Activated T-cell treated with anti-CD3 and anti-CD28 coated beads, Interleukin-2, amount 50 U/mL, for 72 hours (primary cell): ENCODE measurements at regions not wholly inside any gene's neighbourhood (a gene's known extent, or its start where the extent isn't known, plus 50 kb on each side); places are given as distances from the start of the nearest gene placed in this dataset.

ENCODE experiments used
- ATAC-seq, 2 donors: fragments of 150-1000 bp; cut with Tn5 transposase; replicated peaks in 1 of 2; 2 replicates each; pipeline ENCODE4 v1.10.0; 2021; ENCODE audit warnings: moderate library complexity in 2 of 2, mild to moderate bottlenecking in 1 of 2
- DNase-seq, 2 donors: peaks; one replicate each; pipeline ENCODE4 v3.0.0; 2021 to 2022; ENCODE audit warnings: mixed read lengths in 1 of 2
- H3K27ac Mint-ChIP-seq: one replicate; pipeline ENCODE4 v1.8.0; 2022; ENCODE audit warnings: mild to moderate bottlenecking, moderate library complexity, mixed read lengths
- H3K27me3 Mint-ChIP-seq: one replicate; pipeline ENCODE4 v1.8.0; 2022; ENCODE audit warnings: low read depth, mixed read lengths
- H3K36me3 Mint-ChIP-seq, 2 donors: one replicate each; pipeline ENCODE4 v1.8.0; 2022; ENCODE audit warnings: mixed read lengths in 2 of 2, mild to moderate bottlenecking in 1 of 2; ENCODE audit not compliant: insufficient read depth in 2 of 2
- H3K4me1 Mint-ChIP-seq: one replicate; pipeline ENCODE4 v1.8.0; 2022; ENCODE audit warnings: low read depth, mixed read lengths
- H3K4me3 Mint-ChIP-seq, 2 donors: one replicate each; pipeline ENCODE4 v1.8.0; 2022; ENCODE audit warnings: mild to moderate bottlenecking in 2 of 2, mixed read lengths in 2 of 2, moderate library complexity in 2 of 2
- H3K9me3 Mint-ChIP-seq, 2 donors: one replicate each; pipeline ENCODE4 v1.8.0; 2022; ENCODE audit warnings: mixed read lengths in 2 of 2

- H3K4me1 Mint-ChIP-seq: no peaks in the 10 kb centered on the region
- DNase-seq: no peak
- H3K9me3 Mint-ChIP-seq: no peaks in the 10 kb centered on the region
- H3K36me3 Mint-ChIP-seq: no peaks in the 10 kb centered on the region
- no peaks in the 10 kb centered on the region for H3K27me3 Mint-ChIP-seq
- ATAC-seq: no peak
- H3K4me3 Mint-ChIP-seq: no peak overlapping the region
- H3K27ac Mint-ChIP-seq: no peak overlapping the region
Observed at GRCh38 chr11:121930004-121930965, 185.7 kb downstream of the BLID start.

DNA sequence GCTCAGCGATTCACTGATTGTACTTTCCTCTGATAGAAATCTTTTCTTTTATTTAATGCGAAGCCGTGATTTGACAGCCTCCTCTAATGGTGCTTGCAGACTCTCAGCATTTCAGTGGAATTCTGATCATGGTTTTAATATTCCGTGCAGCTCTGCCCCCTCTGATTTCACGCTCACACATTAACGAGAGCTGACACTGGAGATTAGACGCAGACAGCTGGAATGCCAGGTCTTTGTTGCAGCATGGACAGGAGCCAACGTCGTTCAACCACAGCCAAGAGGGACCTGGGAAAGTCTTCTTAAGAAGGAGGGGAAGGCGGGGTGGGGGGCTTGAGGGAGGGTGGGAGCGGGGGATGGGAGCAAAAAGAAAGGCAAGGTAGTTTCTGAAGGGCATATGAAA, 186.4 kb downstream of the BLID start:
- Mint-ChIP-seq H3K9me3 (no peaks in the 10 kb centered on the region), H3K36me3 (no peaks in the 10 kb centered on the region), H3K27ac (no peak overlapping the region), H3K27me3 (no peaks in the 10 kb centered on the region), H3K4me1 (no peaks in the 10 kb centered on the region), H3K4me3 (no peak overlapping the region)
- ATAC-seq (no peak), DNase-seq (no peak)

DNA sequence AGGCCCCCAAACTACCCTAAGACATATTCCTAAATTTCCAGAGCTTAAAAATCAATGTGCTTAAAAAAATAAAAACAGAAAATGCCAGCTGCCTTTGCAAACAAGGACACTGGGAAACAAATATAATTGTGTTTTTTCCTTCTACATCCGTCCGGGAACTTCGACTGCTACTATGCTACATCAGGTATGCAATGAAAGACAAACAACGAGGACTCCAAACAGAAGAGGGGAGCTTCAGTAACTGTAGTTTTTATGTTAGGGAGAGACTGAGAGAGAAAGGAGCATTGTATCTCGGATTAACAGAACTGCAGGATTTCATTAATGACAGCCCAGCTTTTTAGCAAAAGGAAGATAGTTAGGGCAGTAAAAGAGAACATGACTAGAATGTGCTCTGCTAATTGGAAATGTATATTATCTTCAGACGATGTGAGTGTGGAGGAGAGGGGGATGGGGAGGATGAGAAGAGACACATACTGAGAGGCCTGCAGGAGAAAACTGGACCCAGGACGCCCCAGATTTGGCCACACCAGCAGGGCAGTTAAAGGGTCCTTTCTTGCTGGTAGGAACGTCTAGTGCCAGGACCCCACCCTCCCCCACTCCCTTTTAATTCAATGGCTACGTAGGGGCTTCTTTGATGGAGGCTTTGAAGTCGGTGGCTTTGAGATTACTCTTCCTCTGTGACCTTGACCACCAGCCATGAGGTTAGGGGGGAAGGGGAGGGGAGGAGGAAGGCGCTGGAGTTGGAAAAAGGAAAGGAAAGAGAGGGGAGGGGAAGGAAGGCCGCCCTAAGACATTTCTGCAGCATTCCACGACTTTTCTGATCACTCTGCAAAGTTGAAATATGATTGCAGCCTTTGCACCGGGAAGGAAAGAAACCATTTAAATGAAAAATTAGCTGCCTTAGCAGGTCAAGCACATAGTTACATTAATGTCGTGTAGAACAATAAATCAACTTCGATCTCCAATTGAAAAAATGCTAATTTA, 187.1 kb downstream of the BLID start:
- H3K27ac Mint-ChIP-seq: no peak overlapping the region
- no peaks in the 10 kb centered on the region for H3K4me1 Mint-ChIP-seq
- H3K27me3 Mint-ChIP-seq: no peaks in the 10 kb centered on the region
- ATAC-seq: no peak
- H3K4me3 Mint-ChIP-seq: no peak overlapping the region
- no peaks in the 10 kb centered on the region for H3K9me3 Mint-ChIP-seq
- H3K36me3 Mint-ChIP-seq: no peaks in the 10 kb centered on the region
- DNase-seq: no peak

DNA sequence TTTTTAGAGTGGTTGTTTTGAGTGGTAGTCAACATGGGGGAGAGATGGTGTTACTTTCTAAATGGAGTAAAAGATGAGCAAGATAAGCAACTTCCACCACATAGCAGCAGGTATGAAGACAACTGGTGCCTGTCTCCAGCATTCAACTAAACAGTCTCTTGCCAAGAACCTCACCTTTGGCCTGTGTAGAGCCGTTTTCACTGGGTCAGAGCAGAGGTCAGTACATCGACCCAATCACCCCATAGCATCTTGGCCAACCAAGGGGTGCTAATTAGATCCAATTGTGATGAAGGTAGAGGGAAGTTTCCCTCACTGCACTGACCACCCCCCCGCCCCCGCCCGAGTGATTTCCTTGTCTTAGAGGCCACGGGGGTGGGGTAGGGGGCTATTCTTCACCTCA, 188.2 kb downstream of the BLID start:
- ATAC-seq: no peak
- no peaks in the 10 kb centered on the region for H3K4me1 Mint-ChIP-seq

DNA sequence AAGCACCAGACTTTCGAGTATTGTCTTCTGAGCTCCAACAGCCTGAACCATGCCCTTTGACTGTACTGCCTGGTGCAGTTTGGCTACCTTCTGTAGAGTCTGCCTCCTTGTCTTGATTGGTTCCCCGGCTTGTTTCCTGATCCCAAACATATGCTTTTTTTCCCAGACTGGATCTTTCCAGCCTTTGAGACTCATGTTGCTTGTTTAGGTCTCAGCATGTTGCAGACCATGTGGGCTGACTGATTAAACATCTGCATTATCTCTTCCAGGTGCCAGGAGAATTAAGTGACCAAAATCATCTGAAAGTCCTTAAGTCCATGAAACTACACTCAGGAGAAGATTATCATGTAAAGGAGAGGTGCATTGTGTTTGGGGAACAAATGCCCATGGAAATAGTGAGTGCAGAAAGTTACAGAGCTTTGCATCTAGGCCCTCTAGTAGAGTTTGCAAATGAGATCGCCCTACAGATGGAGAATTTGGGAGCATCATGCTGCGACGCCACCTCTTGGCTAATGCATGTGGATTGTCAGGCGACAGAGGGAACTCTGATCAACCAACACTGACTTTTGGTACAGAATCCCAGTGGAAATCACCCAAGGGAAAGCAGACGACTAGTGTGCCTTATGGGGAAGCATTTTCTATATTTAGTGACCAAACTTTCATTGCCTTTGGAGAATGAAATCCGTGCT, 188.8 kb downstream of the BLID start:
- no peaks in the 10 kb centered on the region for H3K36me3 Mint-ChIP-seq
- no peak for DNase-seq
- H3K27ac Mint-ChIP-seq: no peak overlapping the region
- ATAC-seq: no peak
- H3K4me3 Mint-ChIP-seq: no peak overlapping the region
- no peaks in the 10 kb centered on the region for H3K9me3 Mint-ChIP-seq
- H3K4me1 Mint-ChIP-seq: no peaks in the 10 kb centered on the region
- no peaks in the 10 kb centered on the region for H3K27me3 Mint-ChIP-seq

More for the DNA sequence above, 188.2 kb downstream of the BLID start:
- Mint-ChIP-seq H3K27me3 (no peaks in the 10 kb centered on the region), H3K36me3 (no peaks in the 10 kb centered on the region), H3K9me3 (no peaks in the 10 kb centered on the region), H3K4me3 (no peak overlapping the region), H3K27ac (no peak overlapping the region)
- no peak for DNase-seq

DNA sequence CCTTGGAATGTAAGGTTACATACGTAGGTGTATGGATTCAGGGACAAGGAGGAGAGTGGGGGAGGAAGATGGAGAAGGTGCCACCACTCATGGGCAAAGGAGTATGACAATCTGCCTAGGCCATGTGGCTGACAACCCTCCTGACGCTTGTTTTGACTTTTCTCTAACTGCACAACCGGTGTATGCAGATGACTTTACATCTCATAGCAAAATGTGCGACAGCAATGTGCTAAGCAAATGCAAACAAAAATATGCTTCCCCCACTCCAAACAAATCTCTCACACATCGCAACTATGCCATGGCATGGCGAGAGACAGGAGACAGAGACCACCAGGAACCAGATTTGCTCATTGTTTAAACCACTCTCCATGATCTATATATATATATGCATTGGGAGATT, 191.8 kb downstream of the BLID start:
- Mint-ChIP-seq H3K4me3 (no peak overlapping the region), H3K27me3 (peaks cover 7% of the 10 kb centered on the region), H3K36me3 (no peaks in the 10 kb centered on the region), H3K27ac (no peak overlapping the region), H3K4me1 (no peaks in the 10 kb centered on the region), H3K9me3 (peaks cover 0 to 1% of the 10 kb centered on the region in 2 donors)
- DNase-seq (no peak), ATAC-seq (no peak)

DNA sequence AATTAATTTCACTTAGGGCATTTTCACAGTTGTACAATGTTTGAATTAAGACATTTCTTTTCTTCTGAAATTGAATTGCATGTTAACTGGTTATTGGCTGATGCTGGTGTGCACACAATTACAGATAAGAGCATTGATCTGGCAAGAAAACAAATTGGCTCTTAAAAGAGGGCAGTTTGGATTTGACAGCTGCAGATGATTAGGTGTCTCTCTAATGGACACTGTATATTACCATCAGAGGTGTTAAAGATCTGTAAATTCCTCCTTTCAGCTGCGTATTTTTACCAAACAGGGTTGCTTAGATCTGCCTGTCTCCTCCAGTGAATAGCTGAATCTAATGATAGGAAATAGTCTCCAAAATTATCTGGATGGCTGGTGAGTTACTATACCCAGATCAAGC, 198.5 kb downstream of the BLID start:
- peaks cover 7% of the 10 kb centered on the region for H3K27me3 Mint-ChIP-seq
- ATAC-seq (no peak), DNase-seq (no peak)
- H3K4me1 Mint-ChIP-seq: no peaks in the 10 kb centered on the region
- H3K36me3 Mint-ChIP-seq: no peaks in the 10 kb centered on the region
- H3K27ac Mint-ChIP-seq: no peak overlapping the region
- peaks cover 0 to 1% of the 10 kb centered on the region in 2 donors for H3K9me3 Mint-ChIP-seq
- H3K4me3 Mint-ChIP-seq: no peak overlapping the region

GRCh38 chr11:121914508-121915059, 201.4 kb downstream of the BLID start:
- Mint-ChIP-seq H3K9me3 (no peaks in the 10 kb centered on the region), H3K36me3 (no peaks in the 10 kb centered on the region), H3K27ac (no peak overlapping the region), H3K4me1 (no peaks in the 10 kb centered on the region), H3K27me3 (no peaks in the 10 kb centered on the region), H3K4me3 (no peak overlapping the region)
- no peak for DNase-seq
- ATAC-seq: no peak

GRCh38 chr11:121909596-121909995, 206.4 kb downstream of the BLID start:
- H3K9me3 Mint-ChIP-seq: peaks cover 0 to 2% of the 10 kb centered on the region in 2 donors
- DNase-seq (no peak), ATAC-seq (no peak)
- H3K4me3 Mint-ChIP-seq: no peak overlapping the region
- no peaks in the 10 kb centered on the region for H3K27me3 Mint-ChIP-seq
- H3K36me3 Mint-ChIP-seq: no peaks in the 10 kb centered on the region
- no peak overlapping the region for H3K27ac Mint-ChIP-seq
- no peaks in the 10 kb centered on the region for H3K4me1 Mint-ChIP-seq

DNA sequence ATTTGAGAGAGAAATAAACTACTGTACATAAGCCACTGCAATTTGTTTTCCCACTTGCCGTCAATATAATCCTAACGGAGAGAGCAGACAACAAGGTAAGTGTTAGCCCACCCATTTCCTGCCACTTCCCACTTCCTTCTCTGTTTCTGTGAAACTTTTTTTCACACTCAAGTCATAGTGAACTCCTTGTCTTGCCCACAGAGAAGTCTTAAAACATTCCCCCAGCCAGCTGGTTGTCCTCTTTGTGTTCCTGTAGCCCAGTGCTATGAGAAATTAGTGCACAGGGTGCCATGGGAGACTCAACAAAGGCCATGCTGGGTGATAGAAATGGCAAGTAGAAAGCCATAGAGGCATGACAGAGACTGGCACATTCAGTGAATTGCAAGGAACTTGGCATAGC, 208.6 kb downstream of the BLID start:
- H3K27ac Mint-ChIP-seq: no peak overlapping the region
- DNase-seq: no peak
- H3K4me3 Mint-ChIP-seq: no peak overlapping the region
- no peaks in the 10 kb centered on the region for H3K27me3 Mint-ChIP-seq
- peaks cover 0 to 2% of the 10 kb centered on the region in 2 donors for H3K9me3 Mint-ChIP-seq
- H3K4me1 Mint-ChIP-seq: no peaks in the 10 kb centered on the region
- no peaks in the 10 kb centered on the region for H3K36me3 Mint-ChIP-seq
- no peak for ATAC-seq

- Mint-ChIP-seq H3K27ac (no peak overlapping the region), H3K27me3 (no peaks in the 10 kb centered on the region), H3K4me1 (no peaks in the 10 kb centered on the region), H3K36me3 (no peaks in the 10 kb centered on the region), H3K4me3 (no peak overlapping the region), H3K9me3 (peaks cover 0 to 2% of the 10 kb centered on the region in 2 donors)
- DNase-seq (no peak), ATAC-seq (no peak)
Observed at GRCh38 chr11:121904148-121904547, 211.9 kb downstream of the BLID start.

- H3K36me3 Mint-ChIP-seq: no peaks in the 10 kb centered on the region
- no peak for DNase-seq
- no peak overlapping the region for H3K27ac Mint-ChIP-seq
- ATAC-seq: no peak
- H3K9me3 Mint-ChIP-seq: no peaks in the 10 kb centered on the region
- H3K27me3 Mint-ChIP-seq: no peaks in the 10 kb centered on the region
- no peak overlapping the region for H3K4me3 Mint-ChIP-seq
- H3K4me1 Mint-ChIP-seq: no peaks in the 10 kb centered on the region
Observed at GRCh38 chr11:121901886-121902285, 214.1 kb downstream of the BLID start.
